SU-DHL-6 (cell line): ENCODE measurements at regions not wholly inside any gene's neighbourhood (a gene's known extent, or its start where the extent isn't known, plus 50 kb on each side); places are given as distances from the start of the nearest gene placed in this dataset.

Source experiments
- H2AFZ ChIP-seq: fragments of 200-600 bp; sonication (generic); 2 replicates; pipeline ENCODE4 v1.6.1; 2014; ENCODE audit warnings: low read depth, mild to moderate bottlenecking, moderate library complexity, mixed read lengths, antibody characterized with exemption, low read length; ENCODE audit not compliant: severe bottlenecking
- H3F3A ChIP-seq: fragments of 200-600 bp; shearing (Covaris generic); 2 replicates; pipeline ENCODE4 v1.6.0; 2016; ENCODE audit warnings: antibody characterized with exemption, mild to moderate bottlenecking; ENCODE audit not compliant: insufficient read depth
- H3K27ac ChIP-seq: fragments of 200-600 bp; sonication (generic); 2 replicates; pipeline ENCODE4 v1.5.1; 2016; ENCODE audit warnings: low read depth, mild to moderate bottlenecking, low read length, moderate library complexity, mixed read lengths
- H3K27me3 ChIP-seq: fragments of 200-600 bp; sonication (generic), shearing (Covaris generic); 2 replicates; pipeline ENCODE4 v1.6.0; 2014; ENCODE audit warnings: mild to moderate bottlenecking, low read length
- H3K36me3 ChIP-seq: fragments of 200-600 bp; sonication (generic); 2 replicates; pipeline ENCODE4 v1.6.1; 2014; ENCODE audit warnings: mild to moderate bottlenecking, low read length, mixed read lengths
- H3K4me2 ChIP-seq: fragments of 300-600, 200-600 bp; shearing (Covaris generic), sonication (generic); 2 replicates; pipeline ENCODE4 v1.6.0; 2014; ENCODE audit warnings: low read length, low read depth, mild to moderate bottlenecking; ENCODE audit not compliant: poor library complexity, severe bottlenecking
- H3K4me3 ChIP-seq: fragments of 200-600 bp; sonication (generic); 2 replicates; pipeline ENCODE4 v1.5.1; 2014; ENCODE audit warnings: antibody characterized with exemption, low read length, mild to moderate bottlenecking, mixed read lengths; ENCODE audit not compliant: insufficient read depth, poor library complexity, severe bottlenecking
- H3K79me2 ChIP-seq: fragments of 200-600 bp; sonication (generic); 2 replicates; pipeline ENCODE4 v1.6.1; 2014; ENCODE audit warnings: mild to moderate bottlenecking, low read length, moderate library complexity; ENCODE audit not compliant: insufficient read depth
- H3K9ac ChIP-seq: fragments of 200-600 bp; sonication (generic); 2 replicates; pipeline ENCODE4 v1.7.0; 2014; ENCODE audit warnings: mild to moderate bottlenecking, low read length
- H3K9me2 ChIP-seq: fragments of 200-600 bp; sonication (generic); replicated peaks from 2 replicates; pipeline ENCODE4 v1.6.1; 2014; ENCODE audit warnings: low read length; ENCODE audit not compliant: insufficient read depth
- H3K9me3 ChIP-seq: fragments of 200-600 bp; sonication (generic); 2 replicates; pipeline ENCODE4 v1.6.1; 2014; ENCODE audit warnings: low read length, mixed read lengths; ENCODE audit not compliant: insufficient read depth
- H4K20me1 ChIP-seq: fragments of 200-600 bp; sonication (generic); 2 replicates; pipeline ENCODE4 v1.6.1; 2014; ENCODE audit warnings: low read depth, mild to moderate bottlenecking, antibody characterized with exemption, low read length, moderate library complexity, mixed read lengths
- EZH2phosphoT487 ChIP-seq: fragments of 200-600 bp; sonication (generic), shearing (Covaris generic); conservative IDR thresholded peaks from 2 replicates; pipeline ENCODE4 v1.6.1; 2018; ENCODE audit warnings: mild to moderate bottlenecking, antibody characterized with exemption, low read length, moderate library complexity, mixed read lengths
- TF ChIP-seq, protein P1 (sequence below): fragments of 200-600 bp; sonication (generic); IDR thresholded peaks from one replicate; pipeline ENCODE4 v1.5.1; 2017; ENCODE audit warnings: antibody characterized with exemption, mild to moderate bottlenecking, low read length, moderate library complexity; ENCODE audit not compliant: insufficient read depth, poor library complexity, severe bottlenecking

DNA sequence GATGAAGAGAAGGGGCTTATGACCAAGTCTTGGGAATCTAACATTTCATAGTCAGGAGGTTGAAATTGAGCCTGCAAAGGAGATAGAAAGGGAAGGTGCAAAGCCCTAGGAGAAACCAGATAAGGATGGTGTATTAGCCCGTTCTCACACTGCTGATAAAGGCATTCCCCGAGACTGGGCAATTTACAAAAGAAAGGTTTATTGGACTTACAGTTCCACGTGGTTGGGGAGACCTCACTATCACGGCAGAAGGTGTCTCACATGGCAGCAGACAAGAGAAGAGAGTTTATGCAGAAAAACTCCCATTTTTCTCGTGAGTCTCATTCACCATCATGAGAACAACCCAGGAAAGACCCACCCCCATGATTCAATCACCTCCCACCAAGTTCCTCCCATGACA lies 129.5 kb upstream of the LNX1 start:
- no peak overlapping the region for H3K4me3 ChIP-seq
- H3K79me2 ChIP-seq, result no peaks in the 10 kb centered on the region
- H3K9me2 ChIP-seq, result no peaks in the 10 kb centered on the region
- no peaks in the 10 kb centered on the region for H3F3A ChIP-seq
- H3K27ac ChIP-seq, result no peak overlapping the region
- no peak overlapping the region for H3K9ac ChIP-seq
- no peak overlapping the region for H3K4me2 ChIP-seq
- no peak for TF ChIP-seq EZH2phosphoT487
- TF ChIP-seq, protein P1, sequence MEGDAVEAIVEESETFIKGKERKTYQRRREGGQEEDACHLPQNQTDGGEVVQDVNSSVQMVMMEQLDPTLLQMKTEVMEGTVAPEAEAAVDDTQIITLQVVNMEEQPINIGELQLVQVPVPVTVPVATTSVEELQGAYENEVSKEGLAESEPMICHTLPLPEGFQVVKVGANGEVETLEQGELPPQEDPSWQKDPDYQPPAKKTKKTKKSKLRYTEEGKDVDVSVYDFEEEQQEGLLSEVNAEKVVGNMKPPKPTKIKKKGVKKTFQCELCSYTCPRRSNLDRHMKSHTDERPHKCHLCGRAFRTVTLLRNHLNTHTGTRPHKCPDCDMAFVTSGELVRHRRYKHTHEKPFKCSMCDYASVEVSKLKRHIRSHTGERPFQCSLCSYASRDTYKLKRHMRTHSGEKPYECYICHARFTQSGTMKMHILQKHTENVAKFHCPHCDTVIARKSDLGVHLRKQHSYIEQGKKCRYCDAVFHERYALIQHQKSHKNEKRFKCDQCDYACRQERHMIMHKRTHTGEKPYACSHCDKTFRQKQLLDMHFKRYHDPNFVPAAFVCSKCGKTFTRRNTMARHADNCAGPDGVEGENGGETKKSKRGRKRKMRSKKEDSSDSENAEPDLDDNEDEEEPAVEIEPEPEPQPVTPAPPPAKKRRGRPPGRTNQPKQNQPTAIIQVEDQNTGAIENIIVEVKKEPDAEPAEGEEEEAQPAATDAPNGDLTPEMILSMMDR, result no peak
- H2AFZ ChIP-seq, result no peak overlapping the region
- H4K20me1 ChIP-seq, result no peaks in the 10 kb centered on the region
- H3K27me3 ChIP-seq, result no peaks in the 10 kb centered on the region
- H3K36me3 ChIP-seq, result no peaks in the 10 kb centered on the region
- H3K9me3 ChIP-seq, result no peaks in the 10 kb centered on the region

DNA sequence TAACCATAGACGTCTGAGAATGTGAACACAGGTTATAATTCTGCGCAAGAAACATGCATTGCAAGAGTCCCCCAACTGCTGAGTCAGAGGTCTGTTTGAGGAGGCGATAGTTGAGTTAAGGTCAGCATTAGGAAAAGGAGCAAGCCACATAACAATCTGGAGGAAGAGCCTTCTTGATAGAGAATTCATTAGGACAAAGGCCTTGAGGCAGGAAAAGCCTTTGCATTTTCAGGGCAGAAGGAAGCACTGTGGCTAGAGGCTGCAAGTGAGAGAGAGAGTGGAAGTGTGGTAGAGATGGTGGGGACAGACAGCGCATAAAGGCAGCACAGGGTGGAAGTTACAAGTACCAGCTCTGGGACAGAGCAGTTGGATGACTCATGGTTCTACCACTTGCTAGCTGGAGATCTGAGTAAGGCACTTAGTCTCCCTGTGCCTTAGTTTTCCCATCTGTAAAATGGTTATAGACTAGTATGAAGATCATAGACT lies 125.8 kb upstream of the LNX1 start:
- H3K4me2 ChIP-seq, result no peak overlapping the region
- H3F3A ChIP-seq, result no peaks in the 10 kb centered on the region
- no peaks in the 10 kb centered on the region for H3K9me3 ChIP-seq
- no peak overlapping the region for H3K4me3 ChIP-seq
- H3K27me3 ChIP-seq, result no peaks in the 10 kb centered on the region
- TF ChIP-seq EZH2phosphoT487, result no peak
- TF ChIP-seq, protein P1, result no peak
- H3K79me2 ChIP-seq, result no peaks in the 10 kb centered on the region
- no peak overlapping the region for H3K9ac ChIP-seq
- H4K20me1 ChIP-seq, result no peaks in the 10 kb centered on the region
- no peaks in the 10 kb centered on the region for H3K9me2 ChIP-seq
- H3K27ac ChIP-seq, result no peak overlapping the region
- H3K36me3 ChIP-seq, result no peaks in the 10 kb centered on the region
- no peak overlapping the region for H2AFZ ChIP-seq

DNA sequence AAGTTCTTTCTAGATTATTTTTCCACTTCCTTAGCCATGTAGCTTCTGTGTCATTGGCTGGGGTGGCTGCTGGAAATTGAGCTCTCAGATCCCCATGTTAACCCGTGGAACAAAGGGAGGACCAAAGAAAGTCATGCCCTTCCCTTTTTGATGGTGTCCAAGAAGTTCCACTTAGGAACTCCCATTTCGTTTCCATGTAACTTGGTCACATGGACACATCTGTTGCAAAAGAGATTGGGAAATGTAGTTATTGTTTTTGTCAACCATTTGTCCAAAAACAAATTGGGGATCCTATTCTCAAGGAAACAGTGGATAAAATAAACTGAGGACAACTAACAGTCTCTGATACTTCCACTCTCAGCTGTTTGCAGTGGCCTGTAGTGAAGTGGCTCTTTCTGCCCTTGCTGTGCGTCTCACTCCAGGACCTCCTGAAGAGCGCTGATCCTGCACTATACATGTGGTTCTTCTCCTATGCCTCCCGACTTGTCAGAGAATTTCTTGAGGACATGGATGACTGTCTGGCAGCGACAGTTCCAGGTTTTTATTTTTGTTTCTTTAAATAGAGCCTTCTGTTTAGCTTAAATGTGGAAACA lies 125.3 kb upstream of the LNX1 start:
- H3K79me2 ChIP-seq, result no peaks in the 10 kb centered on the region
- TF ChIP-seq, protein P1, result no peak
- TF ChIP-seq EZH2phosphoT487, result no peak
- H4K20me1 ChIP-seq, result no peaks in the 10 kb centered on the region
- no peak overlapping the region for H3K27ac ChIP-seq
- no peaks in the 10 kb centered on the region for H3K9me3 ChIP-seq
- no peak overlapping the region for H3K4me3 ChIP-seq
- no peaks in the 10 kb centered on the region for H3K27me3 ChIP-seq
- H3K4me2 ChIP-seq, result no peak overlapping the region
- no peaks in the 10 kb centered on the region for H3K9me2 ChIP-seq
- H2AFZ ChIP-seq, result no peak overlapping the region
- no peaks in the 10 kb centered on the region for H3K36me3 ChIP-seq
- H3F3A ChIP-seq, result no peaks in the 10 kb centered on the region
- no peak overlapping the region for H3K9ac ChIP-seq
